Lower leg skin (tissue), 3 donors: ENCODE measurements at regions not wholly inside any gene's neighbourhood (a gene's known extent, or its start where the extent isn't known, plus 50 kb on each side); places are given as distances from the start of the nearest gene placed in this dataset.

Experiments
- POLR2A ChIP-seq, 2 donors: fragments of 450-650 bp; IDR thresholded peaks; one replicate each; pipeline ENCODE4 v1.6.1; 2016 to 2017; ENCODE audit warnings: antibody characterized with exemption in 2 of 2, mild to moderate bottlenecking in 1 of 2, moderate library complexity in 1 of 2
- TF ChIP-seq, protein P1 (sequence below), 3 donors: fragments of 450-650 bp; IDR thresholded peaks; one replicate each; pipeline ENCODE4 v1.5.1; 2016; ENCODE audit warnings: antibody characterized with exemption in 3 of 3, mild to moderate bottlenecking in 3 of 3, moderate library complexity in 2 of 3

DNA sequence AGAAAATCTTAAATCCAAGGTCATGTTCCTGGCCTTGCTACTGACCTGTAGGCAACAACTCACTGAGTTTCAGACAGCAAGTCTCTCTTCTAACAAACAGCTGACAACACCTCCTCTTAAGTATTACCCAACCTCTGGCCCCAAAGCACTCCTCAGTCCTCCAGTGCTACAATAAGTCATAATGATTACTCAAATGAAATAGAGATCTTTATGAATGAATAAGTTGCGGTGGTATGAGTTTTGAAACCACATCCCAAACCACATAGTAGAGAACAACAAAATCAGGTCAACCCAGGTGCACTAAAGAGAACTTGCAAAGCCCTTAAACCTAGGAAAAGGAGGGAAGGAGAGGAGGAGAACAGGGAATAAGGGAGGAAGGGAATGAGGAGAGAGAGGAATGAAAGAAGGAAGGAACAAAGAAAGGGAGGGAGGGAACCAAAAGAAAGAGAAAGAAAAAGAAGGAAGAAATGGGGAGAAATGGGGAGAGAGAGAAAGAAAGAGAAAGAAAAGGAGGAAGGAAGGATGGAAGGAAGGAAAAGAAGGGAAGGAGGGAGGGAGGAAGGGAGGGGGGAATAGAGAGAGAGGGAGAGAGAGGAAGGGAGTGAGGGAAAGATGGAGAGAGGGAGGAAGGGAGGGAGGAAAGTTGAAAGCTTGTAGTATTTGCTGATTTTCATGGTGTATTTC is 142.8 kb upstream of the CALCR start:
- TF ChIP-seq, protein P1, sequence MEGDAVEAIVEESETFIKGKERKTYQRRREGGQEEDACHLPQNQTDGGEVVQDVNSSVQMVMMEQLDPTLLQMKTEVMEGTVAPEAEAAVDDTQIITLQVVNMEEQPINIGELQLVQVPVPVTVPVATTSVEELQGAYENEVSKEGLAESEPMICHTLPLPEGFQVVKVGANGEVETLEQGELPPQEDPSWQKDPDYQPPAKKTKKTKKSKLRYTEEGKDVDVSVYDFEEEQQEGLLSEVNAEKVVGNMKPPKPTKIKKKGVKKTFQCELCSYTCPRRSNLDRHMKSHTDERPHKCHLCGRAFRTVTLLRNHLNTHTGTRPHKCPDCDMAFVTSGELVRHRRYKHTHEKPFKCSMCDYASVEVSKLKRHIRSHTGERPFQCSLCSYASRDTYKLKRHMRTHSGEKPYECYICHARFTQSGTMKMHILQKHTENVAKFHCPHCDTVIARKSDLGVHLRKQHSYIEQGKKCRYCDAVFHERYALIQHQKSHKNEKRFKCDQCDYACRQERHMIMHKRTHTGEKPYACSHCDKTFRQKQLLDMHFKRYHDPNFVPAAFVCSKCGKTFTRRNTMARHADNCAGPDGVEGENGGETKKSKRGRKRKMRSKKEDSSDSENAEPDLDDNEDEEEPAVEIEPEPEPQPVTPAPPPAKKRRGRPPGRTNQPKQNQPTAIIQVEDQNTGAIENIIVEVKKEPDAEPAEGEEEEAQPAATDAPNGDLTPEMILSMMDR (IDR thresholded peaks at IDR 0.05), result no peak
- no peak for TF ChIP-seq POLR2A (IDR thresholded peaks at IDR 0.05)
